Ovary (tissue), 3 donors: ENCODE measurements at regions not wholly inside any gene's neighbourhood (a gene's known extent, or its start where the extent isn't known, plus 50 kb on each side); places are given as distances from the start of the nearest gene placed in this dataset.

ENCODE experiments used
- POLR2A ChIP-seq: fragments of 450-650 bp; IDR thresholded peaks from one replicate; pipeline ENCODE4 v1.6.1; 2017; ENCODE audit warnings: antibody characterized with exemption, mild to moderate bottlenecking, moderate library complexity
- TF ChIP-seq, protein P1 (sequence below), 3 donors: fragments of 450-650 bp in 2 of 3; fragments of 200-600 bp in 1 of 3; IDR thresholded peaks; one replicate each; pipeline versions ENCODE4 v1.5.1 to v1.8.0; 2016 to 2022; ENCODE audit warnings: antibody characterized with exemption in 3 of 3, mild to moderate bottlenecking in 1 of 3
- donor health status: DM: no; HTN: no; CAD: no.

- TF ChIP-seq, protein P1, sequence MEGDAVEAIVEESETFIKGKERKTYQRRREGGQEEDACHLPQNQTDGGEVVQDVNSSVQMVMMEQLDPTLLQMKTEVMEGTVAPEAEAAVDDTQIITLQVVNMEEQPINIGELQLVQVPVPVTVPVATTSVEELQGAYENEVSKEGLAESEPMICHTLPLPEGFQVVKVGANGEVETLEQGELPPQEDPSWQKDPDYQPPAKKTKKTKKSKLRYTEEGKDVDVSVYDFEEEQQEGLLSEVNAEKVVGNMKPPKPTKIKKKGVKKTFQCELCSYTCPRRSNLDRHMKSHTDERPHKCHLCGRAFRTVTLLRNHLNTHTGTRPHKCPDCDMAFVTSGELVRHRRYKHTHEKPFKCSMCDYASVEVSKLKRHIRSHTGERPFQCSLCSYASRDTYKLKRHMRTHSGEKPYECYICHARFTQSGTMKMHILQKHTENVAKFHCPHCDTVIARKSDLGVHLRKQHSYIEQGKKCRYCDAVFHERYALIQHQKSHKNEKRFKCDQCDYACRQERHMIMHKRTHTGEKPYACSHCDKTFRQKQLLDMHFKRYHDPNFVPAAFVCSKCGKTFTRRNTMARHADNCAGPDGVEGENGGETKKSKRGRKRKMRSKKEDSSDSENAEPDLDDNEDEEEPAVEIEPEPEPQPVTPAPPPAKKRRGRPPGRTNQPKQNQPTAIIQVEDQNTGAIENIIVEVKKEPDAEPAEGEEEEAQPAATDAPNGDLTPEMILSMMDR (IDR thresholded peaks at IDR 0.05) = no peak
- no peak for TF ChIP-seq POLR2A
These were observed 658.2 kb downstream of the NUP35 start for GRCh38 chr2:183782436-183782835.
